GM21515 (cell line): ENCODE measurements at regions not wholly inside any gene's neighbourhood (a gene's known extent, or its start where the extent isn't known, plus 50 kb on each side); places are given as distances from the start of the nearest gene placed in this dataset.

Experiments used
- ATAC-seq: cut with Tn5 transposase; IDR thresholded peaks from one replicate; pipeline ENCODE4 v1.9.1; 2021; ENCODE audit not compliant: unreplicated experiment

DNA sequence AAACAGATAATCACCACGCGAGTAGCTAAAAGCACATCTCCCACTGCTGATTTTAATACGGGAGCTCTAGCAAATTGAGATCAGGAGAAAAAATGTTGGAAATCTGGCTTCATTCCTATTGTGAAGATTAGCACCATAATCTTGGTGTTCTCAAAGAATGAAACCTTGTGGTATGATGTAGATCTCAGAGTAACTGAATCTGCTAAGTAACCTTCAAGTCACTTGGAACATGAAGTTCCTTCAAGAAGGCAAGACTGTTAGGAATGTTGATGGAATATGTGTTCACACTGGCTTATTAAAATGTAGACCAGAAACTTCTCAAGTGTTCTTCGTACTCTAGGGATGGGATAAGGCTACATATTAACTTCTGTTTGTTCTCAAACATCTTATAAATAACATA, 117.4 kb upstream of the CHRM3 start:
- no peak for ATAC-seq

DNA sequence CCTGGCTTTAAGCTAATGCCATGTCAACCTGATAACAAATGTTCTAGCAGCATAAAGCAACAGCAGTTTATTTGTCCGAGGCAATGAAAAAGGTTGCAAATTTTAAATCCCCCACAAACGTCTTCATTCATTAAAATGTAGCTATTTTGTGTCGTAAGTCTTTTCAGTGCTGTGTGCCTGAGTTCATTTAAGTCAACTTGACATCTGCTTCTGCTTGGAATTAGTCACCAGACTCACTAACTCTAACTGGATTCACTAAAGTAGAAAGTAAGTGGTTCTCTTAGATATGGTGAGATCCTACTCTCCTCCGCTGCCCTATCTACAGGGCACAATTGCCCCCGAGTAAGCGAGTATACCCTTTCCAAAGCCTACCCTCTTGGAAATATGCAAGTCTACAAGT, 118.4 kb upstream of the CHRM3 start:
- ATAC-seq, result no peak

DNA sequence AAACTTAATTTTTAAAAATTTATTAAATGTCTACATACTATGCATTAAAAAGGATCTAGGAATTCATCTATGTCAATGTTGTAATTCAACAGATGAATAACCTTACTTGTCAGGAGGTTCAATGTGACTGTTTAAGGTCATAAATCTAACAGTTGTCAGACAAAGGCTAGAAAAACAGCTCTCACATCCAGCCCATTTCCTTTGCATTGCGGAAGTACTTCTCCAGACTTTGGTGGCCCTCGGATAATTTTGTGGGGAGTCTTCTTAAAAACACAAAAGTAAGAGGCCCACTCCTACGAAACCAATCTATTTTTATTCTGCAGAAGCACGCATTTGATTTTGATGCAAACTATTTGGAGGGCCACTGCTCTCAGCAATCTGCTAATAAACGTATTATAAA, 122.6 kb upstream of the CHRM3 start:
- ATAC-seq, result no peak

DNA sequence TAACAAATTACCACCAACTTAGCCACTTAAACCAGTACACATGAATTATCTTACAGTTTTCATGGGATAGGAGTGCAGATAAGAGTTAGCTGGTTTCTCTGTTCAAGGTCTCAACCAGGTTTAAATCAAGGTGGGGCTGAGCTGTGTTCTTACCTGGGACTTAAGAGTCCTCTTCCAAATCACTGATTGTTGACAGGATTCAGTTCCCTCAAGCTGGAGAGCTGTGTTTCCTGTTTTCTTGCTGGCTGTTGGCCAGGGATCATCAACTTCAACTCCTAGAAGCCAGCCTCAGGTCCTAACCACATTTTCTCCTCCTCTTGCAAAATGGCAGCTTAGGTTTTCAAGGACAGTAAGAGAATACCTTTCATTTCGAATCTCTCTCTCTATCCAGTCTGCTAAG, 123.8 kb upstream of the CHRM3 start:
- ATAC-seq, result no peak

DNA sequence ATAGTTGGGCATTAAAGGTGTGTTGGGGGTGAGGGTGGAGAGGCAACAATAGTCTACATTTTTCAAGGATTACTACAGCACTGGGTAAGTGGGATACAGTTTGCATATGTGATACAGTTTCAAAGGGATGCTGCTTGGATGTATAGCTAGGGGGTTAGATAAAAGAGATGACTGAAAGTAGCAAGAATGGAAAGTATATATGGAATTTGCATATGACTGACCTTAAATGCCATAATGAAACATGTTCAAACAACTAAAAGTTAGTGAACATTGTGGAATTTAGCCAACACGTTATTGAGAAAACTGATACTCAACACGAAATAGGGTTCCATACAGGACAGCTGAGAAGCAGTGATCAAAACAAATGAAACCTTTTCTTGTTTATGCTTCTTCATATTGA, 124.8 kb upstream of the CHRM3 start:
- no peak for ATAC-seq

DNA sequence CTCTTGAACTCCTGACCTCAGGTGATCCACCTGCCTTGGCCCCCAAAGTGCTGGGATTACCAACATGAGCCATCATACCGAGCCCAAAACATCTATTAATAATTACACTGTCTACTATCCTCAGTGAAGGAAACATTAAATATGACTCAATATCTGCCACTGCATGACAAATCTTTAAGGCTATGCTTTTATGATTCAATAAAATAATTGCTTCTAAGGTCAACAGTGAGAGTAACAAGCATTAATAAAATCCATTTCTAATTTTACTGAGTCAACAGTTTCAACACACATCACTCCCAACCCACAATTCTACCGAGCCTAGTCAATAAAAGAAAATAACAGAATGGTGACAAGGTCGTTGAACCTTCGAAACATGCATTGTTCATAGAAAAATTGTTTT, 125.5 kb upstream of the CHRM3 start:
- no peak for ATAC-seq

DNA sequence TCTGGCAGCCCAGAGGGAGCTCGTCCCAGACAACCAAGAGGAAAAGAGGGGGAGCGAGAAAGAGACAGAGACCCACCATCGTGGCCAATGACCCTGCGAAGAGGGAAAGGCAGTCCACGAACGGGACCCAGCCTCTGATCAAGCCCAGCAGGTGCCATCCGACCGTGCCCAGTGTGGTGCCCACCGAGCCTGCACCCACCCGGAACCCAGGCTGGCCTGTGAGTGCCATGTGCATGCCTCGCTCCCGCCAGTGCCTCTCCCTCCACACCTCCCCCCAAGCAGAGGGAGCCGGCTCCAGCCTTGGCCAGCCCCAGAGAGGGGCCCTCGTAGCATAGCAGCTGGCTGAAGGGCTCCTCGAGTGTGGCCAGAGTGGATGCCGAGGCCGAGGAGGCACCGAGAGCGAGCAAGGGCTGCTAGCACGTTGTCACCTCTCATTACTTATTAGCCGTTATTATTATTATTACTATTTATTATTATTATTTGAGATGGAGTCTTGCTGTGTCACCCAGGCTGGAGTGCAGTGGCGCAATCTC, 130.7 kb upstream of the CHRM3 start:
- ATAC-seq, result no peak

DNA sequence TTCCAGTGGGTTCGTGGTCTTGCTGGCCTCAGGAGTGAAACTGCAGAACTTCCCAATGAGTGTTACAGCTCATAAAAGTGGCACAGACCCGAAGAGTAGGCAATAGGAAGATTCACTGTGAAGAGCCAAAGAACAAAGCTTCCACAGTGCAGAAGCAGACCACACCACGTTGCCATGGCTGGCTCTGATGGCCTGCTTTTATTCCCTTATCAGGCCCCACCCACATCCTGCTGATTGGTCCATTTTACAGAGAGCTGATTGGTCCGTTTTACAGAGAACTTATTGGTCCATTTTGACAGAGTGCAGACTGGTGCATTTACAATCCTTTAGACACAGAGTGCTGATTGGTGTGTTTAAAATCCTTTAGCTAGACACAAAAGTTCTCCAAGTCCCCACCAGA, 131.4 kb upstream of the CHRM3 start:
- ATAC-seq, result no peak

DNA sequence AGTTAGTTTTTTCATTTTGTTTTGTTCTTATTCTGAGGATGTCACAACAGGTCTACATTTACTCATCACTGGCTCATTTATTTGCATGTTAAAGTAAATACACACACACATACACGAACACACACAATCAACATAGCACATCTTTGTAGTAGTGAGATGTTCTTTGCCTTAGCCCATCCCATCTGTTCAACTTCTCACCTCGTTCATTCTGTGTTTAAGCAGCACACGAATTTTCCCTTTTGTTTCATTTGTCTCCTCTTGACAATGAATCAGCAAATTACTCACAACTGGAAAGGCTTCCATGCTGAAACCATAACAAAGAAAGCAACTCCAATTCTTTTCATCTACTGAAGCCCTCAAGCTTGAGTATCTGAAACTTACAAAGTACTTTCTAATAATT, 133.3 kb upstream of the CHRM3 start:
- ATAC-seq, result no peak

DNA sequence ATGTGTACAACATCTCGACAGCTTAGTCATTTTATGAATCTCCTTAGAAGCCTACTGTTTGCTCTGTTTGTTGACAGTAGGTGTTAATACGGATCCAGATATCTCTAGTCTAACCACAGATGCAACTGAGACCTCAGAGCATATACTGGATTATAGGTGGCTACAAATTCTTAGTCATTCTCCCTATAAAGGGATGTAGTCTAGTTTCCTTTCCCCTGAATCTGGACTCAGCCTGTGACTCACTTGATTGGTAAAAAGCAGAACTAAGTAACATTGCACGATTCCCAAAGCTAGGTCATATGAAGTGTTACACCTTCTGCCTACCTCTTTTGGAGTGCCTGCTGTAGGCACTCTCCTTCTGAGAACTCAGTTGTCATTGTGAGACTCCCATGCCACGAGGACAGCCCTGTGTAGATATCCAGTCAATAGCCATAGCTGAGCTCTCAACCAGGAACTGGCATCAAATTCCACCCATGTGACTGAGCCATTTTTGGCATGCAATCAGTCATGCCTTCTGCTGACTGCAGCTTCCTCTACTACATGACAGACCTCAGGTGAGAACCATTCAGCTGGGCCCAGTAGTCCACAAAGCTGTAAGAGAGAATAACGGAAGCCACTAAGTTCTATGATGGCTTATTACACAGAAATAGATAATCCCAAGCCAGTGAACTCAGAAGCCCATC, 135.9 kb upstream of the CHRM3 start:
- ATAC-seq, result no peak

DNA sequence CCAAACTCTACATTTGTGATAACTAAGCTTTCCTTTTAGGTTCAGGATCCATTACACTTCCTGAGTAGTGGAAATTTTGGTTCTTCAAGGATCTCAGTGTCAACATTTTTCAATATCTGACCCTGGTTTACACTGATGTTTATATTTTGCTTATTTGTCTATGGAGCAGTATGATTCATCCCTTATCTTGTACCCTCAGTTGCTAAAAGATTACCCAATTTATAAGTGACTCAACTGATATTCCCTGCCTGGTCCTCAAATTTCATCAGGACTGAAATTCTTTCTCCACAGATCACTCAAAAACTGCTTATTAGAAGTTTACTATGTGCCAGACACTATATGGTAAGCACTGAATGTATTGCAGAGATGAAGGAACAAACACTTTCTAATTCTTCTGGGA, 139.1 kb upstream of the CHRM3 start:
- no peak for ATAC-seq

DNA sequence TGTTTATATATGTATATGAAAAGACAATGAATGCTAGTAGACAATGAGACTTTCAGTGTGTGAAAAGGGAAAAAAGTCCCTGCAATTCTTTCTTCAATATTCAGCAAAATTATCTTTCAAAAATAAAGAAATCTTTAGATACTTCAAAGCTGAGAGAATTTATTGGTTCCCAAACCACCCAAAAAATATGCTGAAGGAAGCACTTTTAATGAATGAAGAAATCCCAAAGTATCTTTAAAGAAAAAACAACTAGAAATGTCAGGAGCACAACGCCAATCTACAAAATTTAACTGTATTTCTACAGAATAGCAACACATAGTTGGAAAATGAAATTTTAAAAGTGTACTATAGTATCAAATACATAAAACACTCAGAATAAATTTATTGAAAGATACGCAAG, 142.3 kb upstream of the CHRM3 start:
- no peak for ATAC-seq

DNA sequence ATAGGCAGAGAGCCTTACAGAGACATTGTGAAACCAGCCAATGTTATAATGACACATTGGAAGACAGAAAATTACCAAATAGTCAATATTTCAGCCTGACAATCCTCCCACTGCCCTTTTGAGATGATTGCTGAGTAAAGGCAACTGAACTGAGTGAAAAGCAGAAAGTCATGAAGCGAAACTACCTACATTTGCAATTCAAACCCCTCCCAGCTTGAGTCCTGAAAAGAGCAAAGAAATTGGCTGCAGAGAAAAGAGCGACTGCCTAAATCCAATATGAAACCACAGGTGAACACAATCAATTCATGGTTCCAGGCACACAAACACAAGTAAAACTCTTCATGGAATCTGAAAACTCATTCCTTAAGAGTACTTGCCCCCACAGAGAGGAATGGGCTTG, 143.4 kb upstream of the CHRM3 start:
- ATAC-seq, result no peak

DNA sequence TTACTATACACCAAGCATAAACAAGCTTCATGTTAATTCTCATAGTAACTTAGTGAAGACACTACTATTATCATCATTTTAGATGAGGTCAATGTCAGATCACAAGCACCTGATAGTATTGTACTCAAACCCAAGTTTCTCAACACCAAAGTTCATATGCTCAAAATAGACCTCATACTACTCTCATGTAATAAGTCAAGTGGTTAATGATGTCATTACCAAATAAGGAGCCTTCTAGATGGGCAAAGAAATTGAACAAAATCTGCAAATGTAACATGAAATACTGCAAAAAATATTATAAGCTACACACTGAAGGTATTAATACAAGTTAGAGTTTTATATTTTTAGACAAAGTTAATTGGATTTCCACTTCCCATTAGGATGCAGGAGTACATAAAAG, 144.0 kb upstream of the CHRM3 start:
- ATAC-seq, result no peak

DNA sequence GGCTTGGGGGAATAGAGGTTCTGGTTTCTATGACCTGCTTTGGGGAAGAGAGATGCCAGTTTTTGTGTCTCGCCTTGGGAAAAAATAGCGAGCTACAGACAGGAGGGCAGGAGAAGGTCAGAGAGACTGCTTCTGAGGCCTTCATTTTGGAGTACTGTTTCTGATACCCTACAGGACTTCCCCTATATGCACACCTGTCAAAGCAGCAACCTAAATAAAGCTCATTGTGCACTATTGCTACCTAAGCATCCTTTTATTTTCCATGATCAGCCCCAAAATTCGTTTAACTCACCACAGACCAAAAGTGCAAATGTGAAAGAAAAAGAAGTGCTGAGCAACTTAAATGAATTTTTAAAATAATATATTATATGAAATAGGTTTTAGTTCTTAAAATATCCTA, 145.6 kb upstream of the CHRM3 start:
- ATAC-seq, result no peak

DNA sequence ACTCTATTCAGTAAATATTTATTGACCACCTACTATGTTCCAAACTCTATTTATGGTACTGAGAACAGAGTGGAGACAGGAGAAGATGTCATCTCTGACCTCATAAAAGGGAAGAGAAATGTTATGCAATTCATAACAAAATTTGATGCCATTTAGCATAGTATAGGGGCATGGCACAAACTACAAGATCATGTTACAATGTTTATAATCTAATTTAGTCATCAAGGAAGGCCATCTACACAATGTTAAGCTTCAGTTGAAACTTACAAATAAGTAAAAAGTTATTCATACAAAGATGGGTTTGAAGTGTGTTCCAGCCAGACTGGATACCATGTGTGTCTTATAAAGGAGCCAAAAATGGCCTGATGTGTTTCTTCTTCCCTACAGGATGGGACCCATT, 146.8 kb upstream of the CHRM3 start:
- no peak for ATAC-seq

DNA sequence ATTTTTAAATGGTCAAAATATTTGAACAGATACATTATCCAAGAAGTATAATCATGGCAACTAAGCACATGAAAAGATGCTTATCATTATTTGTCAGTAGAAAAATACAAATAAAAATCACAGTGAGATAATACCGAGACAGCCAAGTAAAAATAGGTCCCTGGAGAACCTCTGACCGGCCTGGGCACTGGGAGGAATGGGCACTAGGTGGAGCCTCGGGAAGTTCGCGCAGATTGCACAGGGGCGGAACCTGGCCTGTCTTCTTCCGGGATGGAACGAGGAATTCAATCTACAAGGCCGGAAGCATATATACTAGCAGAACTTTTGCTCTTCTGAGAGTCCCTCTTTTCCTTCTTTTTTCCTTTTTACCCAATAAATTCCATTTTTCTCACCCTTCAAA, 148.5 kb upstream of the CHRM3 start:
- ATAC-seq, result no peak

DNA sequence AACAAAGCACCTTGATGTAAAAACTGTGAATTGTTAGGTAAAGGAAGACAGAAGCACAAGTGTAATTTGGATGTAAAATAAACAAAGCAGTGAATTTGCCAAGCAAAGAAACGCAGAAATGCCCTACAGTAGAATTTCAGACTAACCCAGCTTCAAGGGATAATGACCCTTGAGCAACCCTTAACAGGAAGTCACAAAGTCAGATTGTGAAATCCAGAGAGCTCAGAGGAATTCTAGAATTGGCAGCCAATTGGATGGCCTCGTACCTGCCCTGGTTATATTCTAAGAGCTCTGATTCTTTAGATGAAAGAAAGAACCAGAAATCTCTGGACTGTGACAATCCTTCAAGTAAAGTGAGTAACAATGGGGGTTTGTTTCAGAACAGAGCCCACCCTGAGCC, 152.7 kb upstream of the CHRM3 start:
- ATAC-seq, result no peak

DNA sequence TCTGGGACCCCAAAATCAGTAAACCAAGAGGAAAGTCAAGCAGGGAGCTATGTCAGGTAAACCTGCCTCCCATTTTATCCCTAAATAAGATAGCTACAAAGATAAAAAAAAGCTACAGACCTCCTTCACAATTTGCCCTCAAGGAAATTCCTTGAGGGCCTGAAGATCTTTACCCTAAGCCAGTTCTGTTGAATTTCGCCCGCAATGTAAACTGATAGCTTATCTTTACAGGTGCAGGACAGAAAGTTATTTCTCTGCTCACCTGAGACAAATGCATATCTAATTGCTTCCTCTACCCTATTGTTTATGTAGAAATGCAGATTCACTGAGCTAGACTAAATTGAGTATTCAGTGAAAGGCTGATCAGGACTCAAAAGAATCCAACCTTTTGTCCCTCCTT, 153.4 kb upstream of the CHRM3 start:
- ATAC-seq, result no peak

DNA sequence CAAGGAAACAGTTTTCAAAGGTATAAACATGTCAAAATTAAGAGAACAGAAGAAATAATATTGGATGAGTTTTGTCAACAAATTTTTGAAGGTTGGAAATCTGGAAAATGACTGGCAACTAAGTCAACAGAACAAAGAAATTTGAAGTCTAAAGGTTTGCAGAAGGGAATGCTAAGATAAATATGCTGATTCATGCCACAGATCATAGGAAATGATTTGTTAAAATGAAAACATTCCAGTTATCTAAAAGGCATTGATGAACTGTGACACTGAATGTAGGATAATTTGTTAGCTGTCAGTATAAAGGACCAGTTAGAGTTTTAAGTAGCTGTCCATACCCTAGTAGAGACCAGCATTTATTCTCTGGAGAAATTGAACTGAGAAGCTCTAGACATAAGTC, 157.9 kb upstream of the CHRM3 start:
- no peak for ATAC-seq

DNA sequence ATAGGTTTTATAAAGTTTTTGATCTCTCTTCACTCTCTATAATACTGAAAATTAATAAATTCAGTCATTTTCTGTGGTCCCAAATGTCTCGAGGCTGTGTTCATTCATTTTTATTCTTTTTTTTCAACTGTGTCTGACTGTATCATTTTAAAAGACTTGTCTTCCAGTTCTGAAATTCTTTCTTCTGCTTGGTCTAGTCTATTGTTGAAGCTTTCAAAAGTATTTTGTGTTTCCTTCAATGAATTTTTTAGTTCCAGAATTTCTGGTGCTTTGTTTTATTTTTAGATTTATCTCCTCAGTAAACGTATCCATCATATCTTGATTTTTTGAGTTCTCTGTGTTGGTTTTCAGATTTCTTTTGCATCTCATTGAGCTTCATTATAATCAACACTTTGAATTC, 161.0 kb upstream of the CHRM3 start:
- ATAC-seq, result no peak

DNA sequence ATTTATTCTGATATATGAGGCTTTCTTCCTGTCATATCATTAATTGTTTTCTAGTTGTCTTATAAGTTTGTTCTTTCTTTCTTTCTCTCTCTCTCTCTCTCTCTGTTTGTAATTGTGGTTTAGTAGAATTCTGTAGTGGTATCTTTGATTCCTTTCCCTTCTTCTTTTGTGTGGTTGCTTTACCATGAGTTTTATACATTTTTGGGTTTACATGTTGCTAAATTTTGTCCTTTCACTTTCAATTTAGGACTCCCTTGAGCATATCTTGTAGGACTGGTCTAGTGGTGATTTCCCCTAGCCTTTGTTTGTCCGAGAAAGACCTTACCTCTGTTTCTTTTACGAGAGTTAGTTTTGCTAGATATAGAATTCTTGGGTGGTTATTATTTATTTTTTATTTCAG, 162.3 kb upstream of the CHRM3 start:
- no peak for ATAC-seq

DNA sequence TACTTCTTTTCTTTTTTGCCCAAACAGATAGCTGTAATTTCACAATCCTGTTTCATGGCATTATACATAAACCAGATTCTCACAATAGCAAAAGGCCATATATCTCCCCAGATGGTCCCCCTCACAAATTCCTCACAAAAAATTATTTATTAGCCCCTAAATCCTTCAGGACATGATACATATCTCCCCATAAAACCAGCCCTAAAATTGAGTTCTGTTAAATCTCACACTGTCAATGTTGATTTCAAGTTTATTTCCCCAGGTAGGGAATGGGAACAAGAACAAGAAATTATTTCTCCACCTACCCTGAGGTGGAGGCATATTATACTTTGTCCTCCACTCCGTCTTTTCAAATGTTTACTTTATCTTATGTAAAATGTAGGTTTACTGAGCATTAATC, 163.4 kb upstream of the CHRM3 start:
- no peak for ATAC-seq
